ENCODE measurements at regions not wholly inside any gene's neighbourhood (a gene's known extent, or its start where the extent isn't known, plus 50 kb on each side); places are given as distances from the start of the nearest gene placed in this dataset.

DNA sequence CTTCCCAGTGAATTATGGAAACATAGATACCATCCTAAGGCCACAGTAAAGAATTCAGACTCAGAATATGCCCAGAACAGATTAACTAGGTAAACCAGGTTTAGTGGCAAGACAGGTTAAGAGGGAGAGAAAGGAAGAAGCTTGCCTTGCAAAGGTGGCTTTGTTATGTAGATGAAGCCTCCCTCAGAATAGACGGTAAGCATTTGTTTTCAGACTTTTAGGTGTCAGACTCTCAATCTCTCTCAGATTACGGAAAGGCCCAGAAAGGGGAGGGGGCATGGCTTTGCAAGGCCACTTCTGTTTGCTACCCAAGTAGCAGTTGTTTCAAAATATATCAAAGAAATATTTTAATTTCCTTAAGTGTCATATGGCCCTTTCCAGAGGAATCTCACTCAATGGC lies 457.1 kb upstream of the BOD1L1 start:
- H3K4me1 ChIP-seq, result no peaks in the 10 kb centered on the region
- no peak for ATAC-seq
- intact Hi-C loops (cut with DNase I), result no loop called here
- no peak overlapping the region for H3K4me3 ChIP-seq
- no peak for DNase-seq
- no peaks in the 10 kb centered on the region for H3K36me3 ChIP-seq (ENCODE audit: insufficient read depth in 1 of 2, low read depth in 1 of 2)
- TF ChIP-seq, protein P1, sequence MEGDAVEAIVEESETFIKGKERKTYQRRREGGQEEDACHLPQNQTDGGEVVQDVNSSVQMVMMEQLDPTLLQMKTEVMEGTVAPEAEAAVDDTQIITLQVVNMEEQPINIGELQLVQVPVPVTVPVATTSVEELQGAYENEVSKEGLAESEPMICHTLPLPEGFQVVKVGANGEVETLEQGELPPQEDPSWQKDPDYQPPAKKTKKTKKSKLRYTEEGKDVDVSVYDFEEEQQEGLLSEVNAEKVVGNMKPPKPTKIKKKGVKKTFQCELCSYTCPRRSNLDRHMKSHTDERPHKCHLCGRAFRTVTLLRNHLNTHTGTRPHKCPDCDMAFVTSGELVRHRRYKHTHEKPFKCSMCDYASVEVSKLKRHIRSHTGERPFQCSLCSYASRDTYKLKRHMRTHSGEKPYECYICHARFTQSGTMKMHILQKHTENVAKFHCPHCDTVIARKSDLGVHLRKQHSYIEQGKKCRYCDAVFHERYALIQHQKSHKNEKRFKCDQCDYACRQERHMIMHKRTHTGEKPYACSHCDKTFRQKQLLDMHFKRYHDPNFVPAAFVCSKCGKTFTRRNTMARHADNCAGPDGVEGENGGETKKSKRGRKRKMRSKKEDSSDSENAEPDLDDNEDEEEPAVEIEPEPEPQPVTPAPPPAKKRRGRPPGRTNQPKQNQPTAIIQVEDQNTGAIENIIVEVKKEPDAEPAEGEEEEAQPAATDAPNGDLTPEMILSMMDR (IDR thresholded peaks at IDR 0.05), result no peak
- H3K9me3 ChIP-seq, result no peaks in the 10 kb centered on the region
- H3K27me3 ChIP-seq (ENCODE audit: insufficient read depth in 3 of 3, low read length in 2 of 3), result no peaks in the 10 kb centered on the region
- 58 to 72% (median 64%) methylated on average over 2 of the region's 2 CpGs for WGBS, 3 donors
- H3K27ac ChIP-seq, result no peak overlapping the region

GRCh38 chr4:14087459-14087858 lies 459.9 kb upstream of the BOD1L1 start:
- DNase-seq (no peak), ATAC-seq (no peak)
- H3K27me3 ChIP-seq (ENCODE audit: insufficient read depth in 3 of 3, low read length in 2 of 3), result no peaks in the 10 kb centered on the region
- WGBS, 3 donors, result 81 to 87% (median 86%) methylated on average over 2 of the region's 2 CpGs
- H3K4me1 ChIP-seq, result no peaks in the 10 kb centered on the region
- H3K27ac ChIP-seq, result no peak overlapping the region
- TF ChIP-seq, protein P1 (IDR thresholded peaks at IDR 0.05), result no peak
- intact Hi-C loops (cut with DNase I), result no loop called here
- no peaks in the 10 kb centered on the region for H3K9me3 ChIP-seq
- H3K36me3 ChIP-seq (ENCODE audit: insufficient read depth in 1 of 2, low read depth in 1 of 2), result no peaks in the 10 kb centered on the region
- no peak overlapping the region for H3K4me3 ChIP-seq

GRCh38 chr4:14087921-14088320 lies 460.4 kb upstream of the BOD1L1 start:
- intact Hi-C loops (cut with DNase I), result no loop called here
- WGBS, 3 donors, result 89 to 96% (median 89%) methylated on average over 1 of the region's 1 CpG

GRCh38 chr4:14091531-14091930 lies 464.0 kb upstream of the BOD1L1 start:
- DNase-seq (no peak), ATAC-seq (no peak)
- Histone ChIP-seq H3K4me1 (no peaks in the 10 kb centered on the region), H3K27me3 (ENCODE audit: insufficient read depth in 3 of 3, low read length in 2 of 3) (no peaks in the 10 kb centered on the region), H3K4me3 (no peak overlapping the region), H3K27ac (no peak overlapping the region), H3K36me3 (ENCODE audit: insufficient read depth in 1 of 2, low read depth in 1 of 2) (no peaks in the 10 kb centered on the region), H3K9me3 (no peaks in the 10 kb centered on the region)
- intact Hi-C loops (cut with DNase I), result no loop called here
- TF ChIP-seq, protein P1 (IDR thresholded peaks at IDR 0.05), result no peak

More at GRCh38 chr4:14087921-14088320, 460.4 kb upstream of the BOD1L1 start:
- TF ChIP-seq, protein P1 (IDR thresholded peaks at IDR 0.05), result no peak
- no peaks in the 10 kb centered on the region for H3K27me3 ChIP-seq (ENCODE audit: insufficient read depth in 3 of 3, low read length in 2 of 3)
- DNase-seq, result no peak
- ATAC-seq, result no peak
- no peaks in the 10 kb centered on the region for H3K36me3 ChIP-seq (ENCODE audit: insufficient read depth in 1 of 2, low read depth in 1 of 2)
- H3K4me1 ChIP-seq, result no peaks in the 10 kb centered on the region
- no peak overlapping the region for H3K4me3 ChIP-seq
- no peak overlapping the region for H3K27ac ChIP-seq
- H3K9me3 ChIP-seq, result no peaks in the 10 kb centered on the region

- H3K9me3 ChIP-seq, result no peaks in the 10 kb centered on the region
- WGBS, 3 donors, result 45 to 69% (median 51%) methylated on average over 2 of the region's 2 CpGs
- H3K36me3 ChIP-seq (ENCODE audit: insufficient read depth in 1 of 2, low read depth in 1 of 2), result no peaks in the 10 kb centered on the region
- H3K27me3 ChIP-seq (ENCODE audit: insufficient read depth in 3 of 3, low read length in 2 of 3), result no peaks in the 10 kb centered on the region
- H3K27ac ChIP-seq, result no peak overlapping the region
- intact Hi-C loops (cut with DNase I), result no loop called here
- TF ChIP-seq, protein P1 (IDR thresholded peaks at IDR 0.05), result no peak
- H3K4me3 ChIP-seq, result no peak overlapping the region
- ATAC-seq (no peak), DNase-seq (no peak)
- H3K4me1 ChIP-seq, result no peaks in the 10 kb centered on the region
Observed at GRCh38 chr4:14091966-14092365, 464.4 kb upstream of the BOD1L1 start.
